ENCODE measurements at regions not wholly inside any gene's neighbourhood (a gene's known extent, or its start where the extent isn't known, plus 50 kb on each side); places are given as distances from the start of the nearest gene placed in this dataset.

DNA sequence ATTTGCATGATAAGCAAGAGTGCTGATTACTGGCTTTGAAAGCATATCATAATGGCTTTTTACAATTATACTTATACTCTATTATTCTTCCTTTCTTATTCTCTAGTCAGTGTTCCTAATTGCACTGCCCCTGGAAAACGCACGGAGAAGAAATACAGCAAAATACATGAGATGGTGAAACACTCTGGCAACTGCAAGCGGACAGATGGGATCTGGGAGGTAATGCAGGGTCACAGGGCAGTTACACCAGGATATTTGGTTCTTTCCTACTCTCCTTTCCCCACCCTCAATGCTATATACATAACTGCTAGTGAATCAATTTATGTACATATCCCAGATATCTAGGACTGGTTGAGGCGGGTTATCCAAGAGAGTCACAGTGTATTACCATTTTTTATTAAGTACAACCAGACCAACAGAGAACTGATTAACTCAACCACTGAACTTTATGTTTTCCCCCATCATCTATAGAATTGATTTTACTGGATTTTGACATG, 423.7 kb downstream of the ZSWIM6 start:
- peaks cover 0 to 2% (median 0%) of the 10 kb centered on the region in 4 donors for H3K36me3 ChIP-seq (ENCODE audit: control insufficient read depth in 4 of 4, insufficient read depth in 3 of 4, low read depth in 1 of 4, low read length in 3 of 4)
- H3K4me1 ChIP-seq (ENCODE audit: control insufficient read depth in 4 of 4, insufficient read depth in 4 of 4, low read length in 3 of 4) = no peaks in the 10 kb centered on the region
- WGBS = 96% methylated on average over 4 of the region's 4 CpGs
- H3K4me3 ChIP-seq (ENCODE audit: low read depth in 1 of 3, low read length in 3 of 3) = no peak overlapping the region
- H3K27me3 ChIP-seq (ENCODE audit: control insufficient read depth in 4 of 4, insufficient read depth in 4 of 4, low read length in 3 of 4) = no peaks in the 10 kb centered on the region
- no peak overlapping the region for H3K9ac ChIP-seq (ENCODE audit: low read depth in 1 of 2, low read length in 2 of 2)
- no peak overlapping the region for H3K27ac ChIP-seq (ENCODE audit: low read depth in 1 of 2, low read length in 2 of 2)
- H3K9me3 ChIP-seq (ENCODE audit: control insufficient read depth in 4 of 4, low read length in 3 of 4) = no peaks in the 10 kb centered on the region
- no peak for DNase-seq (ENCODE audit: low spot score)
- TF ChIP-seq HNF4G (IDR thresholded peaks at IDR 0.05) = no peak
- TF ChIP-seq, protein P1, sequence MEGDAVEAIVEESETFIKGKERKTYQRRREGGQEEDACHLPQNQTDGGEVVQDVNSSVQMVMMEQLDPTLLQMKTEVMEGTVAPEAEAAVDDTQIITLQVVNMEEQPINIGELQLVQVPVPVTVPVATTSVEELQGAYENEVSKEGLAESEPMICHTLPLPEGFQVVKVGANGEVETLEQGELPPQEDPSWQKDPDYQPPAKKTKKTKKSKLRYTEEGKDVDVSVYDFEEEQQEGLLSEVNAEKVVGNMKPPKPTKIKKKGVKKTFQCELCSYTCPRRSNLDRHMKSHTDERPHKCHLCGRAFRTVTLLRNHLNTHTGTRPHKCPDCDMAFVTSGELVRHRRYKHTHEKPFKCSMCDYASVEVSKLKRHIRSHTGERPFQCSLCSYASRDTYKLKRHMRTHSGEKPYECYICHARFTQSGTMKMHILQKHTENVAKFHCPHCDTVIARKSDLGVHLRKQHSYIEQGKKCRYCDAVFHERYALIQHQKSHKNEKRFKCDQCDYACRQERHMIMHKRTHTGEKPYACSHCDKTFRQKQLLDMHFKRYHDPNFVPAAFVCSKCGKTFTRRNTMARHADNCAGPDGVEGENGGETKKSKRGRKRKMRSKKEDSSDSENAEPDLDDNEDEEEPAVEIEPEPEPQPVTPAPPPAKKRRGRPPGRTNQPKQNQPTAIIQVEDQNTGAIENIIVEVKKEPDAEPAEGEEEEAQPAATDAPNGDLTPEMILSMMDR (IDR thresholded peaks at IDR 0.05; ENCODE audit: low read depth, low read length, missing input control) = no peak
- TF ChIP-seq SP1 (IDR thresholded peaks at IDR 0.05) = no peak
- TF ChIP-seq, protein P2, sequence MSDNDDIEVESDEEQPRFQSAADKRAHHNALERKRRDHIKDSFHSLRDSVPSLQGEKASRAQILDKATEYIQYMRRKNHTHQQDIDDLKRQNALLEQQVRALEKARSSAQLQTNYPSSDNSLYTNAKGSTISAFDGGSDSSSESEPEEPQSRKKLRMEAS (IDR thresholded peaks at IDR 0.05) = no peak
- TF ChIP-seq YY1 (IDR thresholded peaks at IDR 0.05) = no peak
- TF ChIP-seq GABPA (IDR thresholded peaks at IDR 0.05 in 1 of 2, conservative IDR thresholded peaks at IDR 0.05 in 1 of 2) = no peak
- TF ChIP-seq, protein P3, sequence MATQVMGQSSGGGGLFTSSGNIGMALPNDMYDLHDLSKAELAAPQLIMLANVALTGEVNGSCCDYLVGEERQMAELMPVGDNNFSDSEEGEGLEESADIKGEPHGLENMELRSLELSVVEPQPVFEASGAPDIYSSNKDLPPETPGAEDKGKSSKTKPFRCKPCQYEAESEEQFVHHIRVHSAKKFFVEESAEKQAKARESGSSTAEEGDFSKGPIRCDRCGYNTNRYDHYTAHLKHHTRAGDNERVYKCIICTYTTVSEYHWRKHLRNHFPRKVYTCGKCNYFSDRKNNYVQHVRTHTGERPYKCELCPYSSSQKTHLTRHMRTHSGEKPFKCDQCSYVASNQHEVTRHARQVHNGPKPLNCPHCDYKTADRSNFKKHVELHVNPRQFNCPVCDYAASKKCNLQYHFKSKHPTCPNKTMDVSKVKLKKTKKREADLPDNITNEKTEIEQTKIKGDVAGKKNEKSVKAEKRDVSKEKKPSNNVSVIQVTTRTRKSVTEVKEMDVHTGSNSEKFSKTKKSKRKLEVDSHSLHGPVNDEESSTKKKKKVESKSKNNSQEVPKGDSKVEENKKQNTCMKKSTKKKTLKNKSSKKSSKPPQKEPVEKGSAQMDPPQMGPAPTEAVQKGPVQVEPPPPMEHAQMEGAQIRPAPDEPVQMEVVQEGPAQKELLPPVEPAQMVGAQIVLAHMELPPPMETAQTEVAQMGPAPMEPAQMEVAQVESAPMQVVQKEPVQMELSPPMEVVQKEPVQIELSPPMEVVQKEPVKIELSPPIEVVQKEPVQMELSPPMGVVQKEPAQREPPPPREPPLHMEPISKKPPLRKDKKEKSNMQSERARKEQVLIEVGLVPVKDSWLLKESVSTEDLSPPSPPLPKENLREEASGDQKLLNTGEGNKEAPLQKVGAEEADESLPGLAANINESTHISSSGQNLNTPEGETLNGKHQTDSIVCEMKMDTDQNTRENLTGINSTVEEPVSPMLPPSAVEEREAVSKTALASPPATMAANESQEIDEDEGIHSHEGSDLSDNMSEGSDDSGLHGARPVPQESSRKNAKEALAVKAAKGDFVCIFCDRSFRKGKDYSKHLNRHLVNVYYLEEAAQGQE (IDR thresholded peaks at IDR 0.05) = no peak
- TF ChIP-seq, protein P4, sequence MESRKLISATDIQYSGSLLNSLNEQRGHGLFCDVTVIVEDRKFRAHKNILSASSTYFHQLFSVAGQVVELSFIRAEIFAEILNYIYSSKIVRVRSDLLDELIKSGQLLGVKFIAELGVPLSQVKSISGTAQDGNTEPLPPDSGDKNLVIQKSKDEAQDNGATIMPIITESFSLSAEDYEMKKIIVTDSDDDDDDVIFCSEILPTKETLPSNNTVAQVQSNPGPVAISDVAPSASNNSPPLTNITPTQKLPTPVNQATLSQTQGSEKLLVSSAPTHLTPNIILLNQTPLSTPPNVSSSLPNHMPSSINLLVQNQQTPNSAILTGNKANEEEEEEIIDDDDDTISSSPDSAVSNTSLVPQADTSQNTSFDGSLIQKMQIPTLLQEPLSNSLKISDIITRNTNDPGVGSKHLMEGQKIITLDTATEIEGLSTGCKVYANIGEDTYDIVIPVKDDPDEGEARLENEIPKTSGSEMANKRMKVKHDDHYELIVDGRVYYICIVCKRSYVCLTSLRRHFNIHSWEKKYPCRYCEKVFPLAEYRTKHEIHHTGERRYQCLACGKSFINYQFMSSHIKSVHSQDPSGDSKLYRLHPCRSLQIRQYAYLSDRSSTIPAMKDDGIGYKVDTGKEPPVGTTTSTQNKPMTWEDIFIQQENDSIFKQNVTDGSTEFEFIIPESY (IDR thresholded peaks at IDR 0.05) = no peak
- no peak for TF ChIP-seq JUND (IDR thresholded peaks at IDR 0.05)
- TF ChIP-seq RAD21 (IDR thresholded peaks at IDR 0.05) = no peak
- TF ChIP-seq RXRA (IDR thresholded peaks at IDR 0.05) = no peak
- TF ChIP-seq FOXA2 (IDR thresholded peaks at IDR 0.05) = no peak
- TF ChIP-seq HNF4A (conservative IDR thresholded peaks at IDR 0.05) = no peak
- no peak for TF ChIP-seq NR2F2 (IDR thresholded peaks at IDR 0.05)

DNA sequence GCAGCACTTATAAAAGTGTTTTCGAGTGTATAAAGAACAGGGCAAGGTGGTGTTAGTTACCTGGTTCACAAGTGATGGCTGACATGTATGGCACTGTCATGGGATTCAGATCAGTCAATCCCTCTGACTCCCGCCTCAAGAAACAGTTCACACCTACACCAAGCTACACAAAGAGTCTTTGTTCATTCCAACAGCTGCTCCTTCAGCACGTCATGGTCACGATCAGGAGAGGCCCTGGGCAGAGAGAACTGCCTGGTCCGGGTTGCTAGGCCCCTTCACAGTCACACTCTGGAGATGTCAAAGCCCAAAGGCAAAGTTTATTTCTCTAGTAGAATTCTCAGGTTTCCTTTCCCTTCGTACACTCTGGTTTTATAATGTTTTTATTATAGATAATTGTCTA, 426.7 kb downstream of the ZSWIM6 start:
- Histone ChIP-seq H3K9me3 (ENCODE audit: control insufficient read depth in 4 of 4, low read length in 3 of 4) (no peaks in the 10 kb centered on the region), H3K9ac (ENCODE audit: low read depth in 1 of 2, low read length in 2 of 2) (no peak overlapping the region), H3K4me3 (ENCODE audit: low read depth in 1 of 3, low read length in 3 of 3) (no peak overlapping the region), H3K4me1 (ENCODE audit: control insufficient read depth in 4 of 4, insufficient read depth in 4 of 4, low read length in 3 of 4) (no peaks in the 10 kb centered on the region), H3K36me3 (ENCODE audit: control insufficient read depth in 4 of 4, insufficient read depth in 3 of 4, low read depth in 1 of 4, low read length in 3 of 4) (peaks cover 0 to 2% (median 0%) of the 10 kb centered on the region in 4 donors), H3K27ac (ENCODE audit: low read depth in 1 of 2, low read length in 2 of 2) (no peak overlapping the region), H3K27me3 (ENCODE audit: control insufficient read depth in 4 of 4, insufficient read depth in 4 of 4, low read length in 3 of 4) (no peaks in the 10 kb centered on the region)
- TF ChIP-seq, protein P4 (IDR thresholded peaks at IDR 0.05) = no peak
- TF ChIP-seq, protein P5, sequence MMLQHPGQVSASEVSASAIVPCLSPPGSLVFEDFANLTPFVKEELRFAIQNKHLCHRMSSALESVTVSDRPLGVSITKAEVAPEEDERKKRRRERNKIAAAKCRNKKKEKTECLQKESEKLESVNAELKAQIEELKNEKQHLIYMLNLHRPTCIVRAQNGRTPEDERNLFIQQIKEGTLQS (IDR thresholded peaks at IDR 0.05) = no peak
- no peak for TF ChIP-seq RXRA (IDR thresholded peaks at IDR 0.05)
- no peak for TF ChIP-seq FOXA1 (IDR thresholded peaks at IDR 0.05)
- no peak for TF ChIP-seq NR2F2 (IDR thresholded peaks at IDR 0.05)
- no peak for TF ChIP-seq YY1 (IDR thresholded peaks at IDR 0.05)
- no peak for TF ChIP-seq TAF1 (conservative IDR thresholded peaks at IDR 0.05)
- no peak for TF ChIP-seq HNF4A (conservative IDR thresholded peaks at IDR 0.05)
- no peak for TF ChIP-seq HNF4G (IDR thresholded peaks at IDR 0.05)
- WGBS = 85% methylated on average over 6 of the region's 6 CpGs
- no peak for DNase-seq (ENCODE audit: low spot score)
